HEK293 (cell line): ENCODE measurements at regions not wholly inside any gene's neighbourhood (a gene's known extent, or its start where the extent isn't known, plus 50 kb on each side); places are given as distances from the start of the nearest gene placed in this dataset.

Experiments
- CTCF ChIA-PET: fragments of 350-600 bp; formaldehyde crosslinking; extraction: SDS; loops from one replicate; lab custom pipeline; 2021; ENCODE audit warnings: antibody characterized with exemption; lab: Yijun Ruan, JAX
- POLR2A ChIA-PET: fragments of 300-600 bp; formaldehyde crosslinking; extraction: SDS; loops from one replicate; lab custom pipeline; 2020; ENCODE audit warnings: antibody characterized with exemption, inconsistent platforms; lab: Yijun Ruan, JAX
- H3K27ac ChIP-seq: fragments of 200-500 bp; sonication (Bioruptor generic); 2 replicates; pipeline ENCODE4 v1.5.1; 2014; ENCODE audit warnings: low read depth, low read length, control low read depth, inconsistent platforms; ENCODE audit errors: extremely low read depth
- H3K36me3 ChIP-seq, 2 experiments: fragments of 200-500 bp in 1 of 2; sonication (Bioruptor generic) in 1 of 2; 1 replicate in 1 of 2; 2 replicates in 1 of 2; pipeline ENCODE4 v1.5.1; 2014 to 2017; ENCODE audit warnings: inconsistent platforms in 2 of 2, low read length in 2 of 2; ENCODE audit not compliant: control insufficient read depth in 2 of 2, insufficient read depth in 1 of 2
- H3K4me1 ChIP-seq: fragments of 200-500 bp; sonication (Bioruptor generic); 2 replicates; pipeline ENCODE4 v1.5.1; 2014; ENCODE audit warnings: mild to moderate bottlenecking, low read length, inconsistent platforms; ENCODE audit not compliant: control insufficient read depth, insufficient read depth
- H3K4me3 ChIP-seq: 2 replicates; pipeline ENCODE4 v1.5.1; 2011; ENCODE audit warnings: low read depth, mild to moderate bottlenecking, control low read depth, low read length, moderate library complexity
- H3K9me3 ChIP-seq: fragments of 200-500 bp; sonication (Bioruptor generic); 2 replicates; pipeline ENCODE4 v1.5.1; 2014; ENCODE audit warnings: low read depth, low read length, inconsistent platforms; ENCODE audit not compliant: control insufficient read depth, insufficient read depth
- KLF7 ChIP-seq: fragments of 450-650 bp; formaldehyde crosslinking; IDR thresholded peaks from 2 replicates; pipeline ENCODE4 v1.5.1; 2016; ENCODE audit warnings: missing biosample characterization, missing genetic modification characterization, borderline replicate concordance
- KLF9 ChIP-seq: fragments of 450-650 bp; formaldehyde crosslinking; IDR thresholded peaks from 2 replicates; pipeline ENCODE4 v1.5.1; 2016; ENCODE audit warnings: missing biosample characterization, missing genetic modification characterization, low read depth
- SCRT2 ChIP-seq: fragments of 450-650 bp; formaldehyde crosslinking; IDR thresholded peaks from 2 replicates; pipeline ENCODE4 v1.5.1; 2016; ENCODE audit warnings: missing biosample characterization, missing genetic modification characterization
- SP7 ChIP-seq: fragments of 450-650 bp; formaldehyde crosslinking; IDR thresholded peaks from 2 replicates; pipeline ENCODE4 v1.5.1; 2016; ENCODE audit warnings: missing biosample characterization, missing genetic modification characterization
- YY1 ChIP-seq: fragments of 450-650 bp; formaldehyde crosslinking; IDR thresholded peaks from 2 replicates; pipeline ENCODE4 v1.5.1; 2018; ENCODE audit warnings: missing biosample characterization, missing genetic modification characterization
- ZIC2 ChIP-seq: fragments of 450-650 bp; formaldehyde crosslinking; IDR thresholded peaks from 2 replicates; pipeline ENCODE4 v1.5.1; 2016; ENCODE audit warnings: missing biosample characterization, missing genetic modification characterization
- ZNF140 ChIP-seq: fragments of 450-650 bp; formaldehyde crosslinking; IDR thresholded peaks from 2 replicates; pipeline ENCODE4 v1.5.1; 2016; ENCODE audit warnings: missing biosample characterization, missing genetic modification characterization
- ZNF302 ChIP-seq: fragments of 450-650 bp; formaldehyde crosslinking; IDR thresholded peaks from 2 replicates; pipeline ENCODE4 v1.5.1; 2016; ENCODE audit warnings: missing biosample characterization, missing genetic modification characterization, low read depth
- ZNF341 ChIP-seq: fragments of 450-650 bp; formaldehyde crosslinking; IDR thresholded peaks from 2 replicates; pipeline ENCODE4; 2016; ENCODE audit warnings: low read depth, missing biosample characterization, missing genetic modification characterization
- ZNF510 ChIP-seq: fragments of 450-650 bp; formaldehyde crosslinking; IDR thresholded peaks from 2 replicates; pipeline ENCODE4 v1.5.1; 2018; ENCODE audit warnings: mild to moderate bottlenecking, missing genetic modification characterization, missing biosample characterization; ENCODE audit not compliant: insufficient replicate concordance
- ZNF610 ChIP-seq: fragments of 450-650 bp; formaldehyde crosslinking; IDR thresholded peaks from 2 replicates; pipeline ENCODE4 v1.5.1; 2016; ENCODE audit warnings: missing biosample characterization, missing genetic modification characterization, borderline replicate concordance
- ZNF747 ChIP-seq: fragments of 450-650 bp; formaldehyde crosslinking; IDR thresholded peaks from 2 replicates; pipeline ENCODE4 v1.5.1; 2016; ENCODE audit warnings: missing biosample characterization, missing genetic modification characterization
- ZNF76 ChIP-seq: fragments of 450-650 bp; formaldehyde crosslinking; IDR thresholded peaks from 2 replicates; pipeline ENCODE4; 2016; ENCODE audit warnings: low read depth, missing biosample characterization, missing genetic modification characterization, borderline replicate concordance
- TF ChIP-seq, protein P1 (sequence below): fragments of 450-650 bp; formaldehyde crosslinking; IDR thresholded peaks from 2 replicates; pipeline ENCODE4 v1.5.1; 2016; ENCODE audit warnings: missing biosample characterization, missing genetic modification characterization, borderline replicate concordance
- TF ChIP-seq, protein P2 (sequence below): fragments of 450-650 bp; formaldehyde crosslinking; IDR thresholded peaks from 2 replicates; pipeline ENCODE4 v1.5.1; 2016; ENCODE audit warnings: missing biosample characterization, missing genetic modification characterization
- TF ChIP-seq, protein P3 (sequence below): fragments of 450-650 bp; formaldehyde crosslinking; IDR thresholded peaks from 2 replicates; pipeline ENCODE4 v1.5.1; 2016; ENCODE audit warnings: missing biosample characterization, missing genetic modification characterization, low read depth

DNA sequence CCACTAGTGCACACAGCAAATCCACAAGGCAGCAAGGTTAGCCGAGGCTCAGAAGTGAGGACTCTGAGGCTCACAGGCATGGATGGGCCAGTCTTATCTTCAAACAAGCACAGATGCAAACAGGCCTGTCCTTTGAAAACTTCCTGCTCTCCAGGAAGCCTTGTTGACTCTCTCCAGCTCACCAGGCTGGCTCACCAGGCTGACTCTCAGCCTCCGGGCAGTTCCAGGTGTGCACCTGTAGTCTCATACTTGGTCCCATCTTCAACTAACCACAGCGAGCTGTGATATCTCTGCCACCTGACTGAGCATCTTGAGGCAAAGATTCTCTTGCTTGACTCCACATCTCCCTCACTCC is 173.9 kb upstream of the ZMIZ1 start (continued):
- TF ChIP-seq, protein P1, sequence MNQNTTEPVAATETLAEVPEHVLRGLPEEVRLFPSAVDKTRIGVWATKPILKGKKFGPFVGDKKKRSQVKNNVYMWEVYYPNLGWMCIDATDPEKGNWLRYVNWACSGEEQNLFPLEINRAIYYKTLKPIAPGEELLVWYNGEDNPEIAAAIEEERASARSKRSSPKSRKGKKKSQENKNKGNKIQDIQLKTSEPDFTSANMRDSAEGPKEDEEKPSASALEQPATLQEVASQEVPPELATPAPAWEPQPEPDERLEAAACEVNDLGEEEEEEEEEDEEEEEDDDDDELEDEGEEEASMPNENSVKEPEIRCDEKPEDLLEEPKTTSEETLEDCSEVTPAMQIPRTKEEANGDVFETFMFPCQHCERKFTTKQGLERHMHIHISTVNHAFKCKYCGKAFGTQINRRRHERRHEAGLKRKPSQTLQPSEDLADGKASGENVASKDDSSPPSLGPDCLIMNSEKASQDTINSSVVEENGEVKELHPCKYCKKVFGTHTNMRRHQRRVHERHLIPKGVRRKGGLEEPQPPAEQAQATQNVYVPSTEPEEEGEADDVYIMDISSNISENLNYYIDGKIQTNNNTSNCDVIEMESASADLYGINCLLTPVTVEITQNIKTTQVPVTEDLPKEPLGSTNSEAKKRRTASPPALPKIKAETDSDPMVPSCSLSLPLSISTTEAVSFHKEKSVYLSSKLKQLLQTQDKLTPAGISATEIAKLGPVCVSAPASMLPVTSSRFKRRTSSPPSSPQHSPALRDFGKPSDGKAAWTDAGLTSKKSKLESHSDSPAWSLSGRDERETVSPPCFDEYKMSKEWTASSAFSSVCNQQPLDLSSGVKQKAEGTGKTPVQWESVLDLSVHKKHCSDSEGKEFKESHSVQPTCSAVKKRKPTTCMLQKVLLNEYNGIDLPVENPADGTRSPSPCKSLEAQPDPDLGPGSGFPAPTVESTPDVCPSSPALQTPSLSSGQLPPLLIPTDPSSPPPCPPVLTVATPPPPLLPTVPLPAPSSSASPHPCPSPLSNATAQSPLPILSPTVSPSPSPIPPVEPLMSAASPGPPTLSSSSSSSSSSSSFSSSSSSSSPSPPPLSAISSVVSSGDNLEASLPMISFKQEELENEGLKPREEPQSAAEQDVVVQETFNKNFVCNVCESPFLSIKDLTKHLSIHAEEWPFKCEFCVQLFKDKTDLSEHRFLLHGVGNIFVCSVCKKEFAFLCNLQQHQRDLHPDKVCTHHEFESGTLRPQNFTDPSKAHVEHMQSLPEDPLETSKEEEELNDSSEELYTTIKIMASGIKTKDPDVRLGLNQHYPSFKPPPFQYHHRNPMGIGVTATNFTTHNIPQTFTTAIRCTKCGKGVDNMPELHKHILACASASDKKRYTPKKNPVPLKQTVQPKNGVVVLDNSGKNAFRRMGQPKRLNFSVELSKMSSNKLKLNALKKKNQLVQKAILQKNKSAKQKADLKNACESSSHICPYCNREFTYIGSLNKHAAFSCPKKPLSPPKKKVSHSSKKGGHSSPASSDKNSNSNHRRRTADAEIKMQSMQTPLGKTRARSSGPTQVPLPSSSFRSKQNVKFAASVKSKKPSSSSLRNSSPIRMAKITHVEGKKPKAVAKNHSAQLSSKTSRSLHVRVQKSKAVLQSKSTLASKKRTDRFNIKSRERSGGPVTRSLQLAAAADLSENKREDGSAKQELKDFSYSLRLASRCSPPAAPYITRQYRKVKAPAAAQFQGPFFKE (tag by site-specific recombination) = no peak
- TF ChIP-seq KLF7 (tag by site-specific recombination) (no peak), ZNF76 (tag by site-specific recombination) (no peak), ZNF302 (tag by site-specific recombination) (no peak), KLF9 (tag by site-specific recombination) (no peak), ZNF510 (tag by site-specific recombination) (no peak), ZNF747 (tag by site-specific recombination) (no peak), ZNF140 (tag by site-specific recombination) (no peak), YY1 (tag by site-specific recombination) (no peak), ZNF341 (tag by site-specific recombination) (no peak)
- TF ChIP-seq, protein P2, sequence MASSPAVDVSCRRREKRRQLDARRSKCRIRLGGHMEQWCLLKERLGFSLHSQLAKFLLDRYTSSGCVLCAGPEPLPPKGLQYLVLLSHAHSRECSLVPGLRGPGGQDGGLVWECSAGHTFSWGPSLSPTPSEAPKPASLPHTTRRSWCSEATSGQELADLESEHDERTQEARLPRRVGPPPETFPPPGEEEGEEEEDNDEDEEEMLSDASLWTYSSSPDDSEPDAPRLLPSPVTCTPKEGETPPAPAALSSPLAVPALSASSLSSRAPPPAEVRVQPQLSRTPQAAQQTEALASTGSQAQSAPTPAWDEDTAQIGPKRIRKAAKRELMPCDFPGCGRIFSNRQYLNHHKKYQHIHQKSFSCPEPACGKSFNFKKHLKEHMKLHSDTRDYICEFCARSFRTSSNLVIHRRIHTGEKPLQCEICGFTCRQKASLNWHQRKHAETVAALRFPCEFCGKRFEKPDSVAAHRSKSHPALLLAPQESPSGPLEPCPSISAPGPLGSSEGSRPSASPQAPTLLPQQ (tag by site-specific recombination) = no peak
- TF ChIP-seq, protein P3, sequence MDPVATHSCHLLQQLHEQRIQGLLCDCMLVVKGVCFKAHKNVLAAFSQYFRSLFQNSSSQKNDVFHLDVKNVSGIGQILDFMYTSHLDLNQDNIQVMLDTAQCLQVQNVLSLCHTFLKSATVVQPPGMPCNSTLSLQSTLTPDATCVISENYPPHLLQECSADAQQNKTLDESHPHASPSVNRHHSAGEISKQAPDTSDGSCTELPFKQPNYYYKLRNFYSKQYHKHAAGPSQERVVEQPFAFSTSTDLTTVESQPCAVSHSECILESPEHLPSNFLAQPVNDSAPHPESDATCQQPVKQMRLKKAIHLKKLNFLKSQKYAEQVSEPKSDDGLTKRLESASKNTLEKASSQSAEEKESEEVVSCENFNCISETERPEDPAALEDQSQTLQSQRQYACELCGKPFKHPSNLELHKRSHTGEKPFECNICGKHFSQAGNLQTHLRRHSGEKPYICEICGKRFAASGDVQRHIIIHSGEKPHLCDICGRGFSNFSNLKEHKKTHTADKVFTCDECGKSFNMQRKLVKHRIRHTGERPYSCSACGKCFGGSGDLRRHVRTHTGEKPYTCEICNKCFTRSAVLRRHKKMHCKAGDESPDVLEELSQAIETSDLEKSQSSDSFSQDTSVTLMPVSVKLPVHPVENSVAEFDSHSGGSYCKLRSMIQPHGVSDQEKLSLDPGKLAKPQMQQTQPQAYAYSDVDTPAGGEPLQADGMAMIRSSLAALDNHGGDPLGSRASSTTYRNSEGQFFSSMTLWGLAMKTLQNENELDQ (tag by site-specific recombination) = no peak
- TF ChIP-seq, all 188 proteins: peak for 0

DNA sequence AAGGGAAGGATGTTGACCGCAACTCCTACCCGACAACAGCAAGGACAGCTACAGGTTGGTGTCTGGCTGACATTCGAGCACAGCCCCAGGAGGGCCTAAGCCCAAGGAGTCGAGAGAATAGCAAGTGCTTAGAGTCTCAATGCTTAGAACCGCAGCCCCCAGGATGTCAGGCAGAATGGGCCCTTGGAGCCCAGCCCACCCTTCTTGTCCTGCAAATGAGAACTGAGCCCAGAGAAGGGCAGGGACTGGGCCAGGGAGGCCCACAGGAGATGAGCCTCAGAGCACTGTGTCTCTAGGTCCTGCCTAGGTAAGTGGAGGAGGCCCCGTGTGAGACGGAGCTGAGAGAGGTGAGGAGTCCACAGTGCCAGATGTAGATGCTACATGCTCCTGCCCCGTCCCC is 173.3 kb upstream of the ZMIZ1 start:
- no peaks in the 10 kb centered on the region for H3K4me1 ChIP-seq
- ChIA-PET CTCF (interaction anchor here (0.6 kb wide), 1 partner anchor 189 kb away, joined by 4 read pairs; no protein-coding TSS in a partner anchor), POLR2A (no interaction called here)
- H3K4me3 ChIP-seq = no peak overlapping the region
- H3K36me3 ChIP-seq = no peaks in the 10 kb centered on the region
- H3K27ac ChIP-seq = no peak overlapping the region
- H3K9me3 ChIP-seq = no peaks in the 10 kb centered on the region
- TF ChIP-seq, protein P2 (tag by site-specific recombination) = no peak
- TF ChIP-seq SCRT2 (tag by site-specific recombination) = peak; percentile 48; the same call in 1 of the 2 replicates
- TF ChIP-seq ZIC2 (tag by site-specific recombination) = no peak
- no peak for TF ChIP-seq ZNF610
- TF ChIP-seq SP7 (tag by site-specific recombination) = no peak
- TF ChIP-seq, all 188 proteins: peak for 1
